Stomach (tissue), 4 donors: ENCODE measurements at regions not wholly inside any gene's neighbourhood (a gene's known extent, or its start where the extent isn't known, plus 50 kb on each side); places are given as distances from the start of the nearest gene placed in this dataset.

Experiments
- EP300 ChIP-seq: sonication (generic); formaldehyde crosslinking; IDR thresholded peaks from one replicate; pipeline ENCODE4 v1.6.1; 2017; ENCODE audit warnings: antibody characterized with exemption
- POLR2AphosphoS5 ChIP-seq, 3 donors: sonication (generic); formaldehyde crosslinking; IDR thresholded peaks; one replicate each; pipeline ENCODE4 v1.6.1; 2016; ENCODE audit warnings: antibody characterized with exemption in 3 of 3
- TF ChIP-seq, protein P1 (sequence below), 7 experiments: fragments of 450-650 bp in 4 of 7; fragments of 200-600 bp in 3 of 7; sonication (generic) in 3 of 7; IDR thresholded peaks; one replicate each; pipeline ENCODE4 v1.5.1; 2016 to 2019; ENCODE audit warnings: antibody characterized with exemption in 7 of 7, control low read depth in 2 of 7, mild to moderate bottlenecking in 1 of 7

GRCh38 chr11:106208760-106209159, 131.3 kb downstream of the AASDHPPT start:
- TF ChIP-seq, protein P1, sequence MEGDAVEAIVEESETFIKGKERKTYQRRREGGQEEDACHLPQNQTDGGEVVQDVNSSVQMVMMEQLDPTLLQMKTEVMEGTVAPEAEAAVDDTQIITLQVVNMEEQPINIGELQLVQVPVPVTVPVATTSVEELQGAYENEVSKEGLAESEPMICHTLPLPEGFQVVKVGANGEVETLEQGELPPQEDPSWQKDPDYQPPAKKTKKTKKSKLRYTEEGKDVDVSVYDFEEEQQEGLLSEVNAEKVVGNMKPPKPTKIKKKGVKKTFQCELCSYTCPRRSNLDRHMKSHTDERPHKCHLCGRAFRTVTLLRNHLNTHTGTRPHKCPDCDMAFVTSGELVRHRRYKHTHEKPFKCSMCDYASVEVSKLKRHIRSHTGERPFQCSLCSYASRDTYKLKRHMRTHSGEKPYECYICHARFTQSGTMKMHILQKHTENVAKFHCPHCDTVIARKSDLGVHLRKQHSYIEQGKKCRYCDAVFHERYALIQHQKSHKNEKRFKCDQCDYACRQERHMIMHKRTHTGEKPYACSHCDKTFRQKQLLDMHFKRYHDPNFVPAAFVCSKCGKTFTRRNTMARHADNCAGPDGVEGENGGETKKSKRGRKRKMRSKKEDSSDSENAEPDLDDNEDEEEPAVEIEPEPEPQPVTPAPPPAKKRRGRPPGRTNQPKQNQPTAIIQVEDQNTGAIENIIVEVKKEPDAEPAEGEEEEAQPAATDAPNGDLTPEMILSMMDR (IDR thresholded peaks at IDR 0.05), result no peak
- no peak for TF ChIP-seq POLR2AphosphoS5 (IDR thresholded peaks at IDR 0.05)
- TF ChIP-seq EP300, result no peak
